Trophoblast cell (in vitro differentiated cells and primary cell): ENCODE measurements at regions not wholly inside any gene's neighbourhood (a gene's known extent, or its start where the extent isn't known, plus 50 kb on each side); places are given as distances from the start of the nearest gene placed in this dataset.
"Not testable (repeated sequence)": the region's sequence is repeated elsewhere in the genome, so short reads cannot be mapped to it uniquely, and the experiment has no call there.

ENCODE experiments used
- DNase-seq, 2 donors: peaks; one replicate each; pipeline ENCODE4 v3.0.0-alpha.2; 2016
- H2AFZ ChIP-seq: 2 replicates; pipeline ENCODE4 v1.6.1; 2013; ENCODE audit warnings: low read length, moderate library complexity, mild to moderate bottlenecking; ENCODE audit not compliant: insufficient read depth, poor library complexity
- H2AK5ac ChIP-seq: 2 replicates; pipeline ENCODE4 v1.6.1; 2013; ENCODE audit warnings: mild to moderate bottlenecking, low read length
- H2BK120ac ChIP-seq: 2 replicates; pipeline ENCODE4 v1.6.1; 2013; ENCODE audit warnings: low read length, mild to moderate bottlenecking, moderate library complexity; ENCODE audit not compliant: insufficient read depth, poor library complexity
- H2BK12ac ChIP-seq: 2 replicates; pipeline ENCODE4 v1.6.1; 2013; ENCODE audit warnings: mild to moderate bottlenecking, low read length, moderate library complexity
- H2BK5ac ChIP-seq: 2 replicates; pipeline ENCODE4 v1.6.1; 2013; ENCODE audit warnings: low read length, low read depth, moderate library complexity, mild to moderate bottlenecking; ENCODE audit not compliant: poor library complexity
- H3K14ac ChIP-seq: 2 replicates; pipeline ENCODE4 v1.6.1; 2013; ENCODE audit warnings: mild to moderate bottlenecking, low read length
- H3K18ac ChIP-seq: 2 replicates; pipeline ENCODE4 v1.6.1; 2013; ENCODE audit warnings: mild to moderate bottlenecking, low read length
- H3K23ac ChIP-seq: 2 replicates; pipeline ENCODE4 v1.6.1; 2013; ENCODE audit warnings: low read length
- H3K27ac ChIP-seq: 2 replicates; pipeline ENCODE4 v1.5.1; 2013; ENCODE audit warnings: low read depth, mild to moderate bottlenecking, inconsistent platforms, low read length, moderate library complexity
- H3K27me3 ChIP-seq: 2 replicates; pipeline ENCODE4 v1.6.1; 2013; ENCODE audit warnings: inconsistent platforms, mild to moderate bottlenecking, low read length, moderate library complexity; ENCODE audit not compliant: insufficient read depth
- H3K36me3 ChIP-seq, 2 experiments: 1 replicate in 1 of 2; 2 replicates in 1 of 2; pipeline ENCODE4 v1.6.1; 2013; ENCODE audit warnings: low read length in 2 of 2, mild to moderate bottlenecking in 2 of 2, moderate library complexity in 1 of 2; ENCODE audit not compliant: insufficient read depth in 2 of 2, control insufficient read depth in 1 of 2
- H3K4ac ChIP-seq: 2 replicates; pipeline ENCODE4 v1.6.1; 2013; ENCODE audit warnings: low read depth, mild to moderate bottlenecking, low read length, moderate library complexity
- H3K4me1 ChIP-seq, 2 experiments: 1 replicate in 1 of 2; 2 replicates in 1 of 2; pipeline ENCODE4 v1.6.1; 2013; ENCODE audit warnings: low read length in 2 of 2, mild to moderate bottlenecking in 2 of 2, moderate library complexity in 1 of 2; ENCODE audit not compliant: insufficient read depth in 2 of 2, control insufficient read depth in 1 of 2
- H3K4me2 ChIP-seq: 2 replicates; pipeline ENCODE4 v1.6.1; 2013; ENCODE audit warnings: inconsistent platforms, mild to moderate bottlenecking, low read length, moderate library complexity
- H3K4me3 ChIP-seq: 2 replicates; pipeline ENCODE4 v1.5.1; 2013; ENCODE audit warnings: mild to moderate bottlenecking, low read depth, low read length, inconsistent platforms
- H3K79me1 ChIP-seq: one replicate; pipeline ENCODE4 v1.6.1; 2013; ENCODE audit warnings: low read length
- H3K79me2 ChIP-seq: 2 replicates; pipeline ENCODE4 v1.6.1; 2013; ENCODE audit warnings: low read length, mild to moderate bottlenecking; ENCODE audit not compliant: control insufficient read depth, insufficient read depth, poor library complexity
- H3K9ac ChIP-seq: 2 replicates; pipeline ENCODE4 v1.6.1; 2013; ENCODE audit warnings: mild to moderate bottlenecking, low read length
- H3K9me3 ChIP-seq: 2 replicates; pipeline ENCODE4 v1.6.1; 2013; ENCODE audit warnings: low read depth, mild to moderate bottlenecking, control low read depth, inconsistent platforms, low read length; ENCODE audit not compliant: insufficient read depth
- H4K12ac ChIP-seq: 2 replicates; pipeline ENCODE4 v1.6.1; 2013; ENCODE audit warnings: low read depth, mild to moderate bottlenecking, low read length, moderate library complexity
- H4K8ac ChIP-seq: 2 replicates; pipeline ENCODE4 v1.6.1; 2013; ENCODE audit warnings: low read depth, mild to moderate bottlenecking, low read length, moderate library complexity
- H4K91ac ChIP-seq: one replicate; pipeline ENCODE4 v1.6.1; 2013; ENCODE audit warnings: low read depth, mild to moderate bottlenecking, low read length, moderate library complexity
- WGBS: extraction: QIAGEN DNeasy Blood & Tissue Kit; methylation state at CpG from one replicate; pipeline ENCODE4 v1.1.7; 2013; ENCODE audit warnings: missing lambda C conversion rate; ENCODE audit not compliant: insufficient read length, insufficient coverage; ENCODE audit errors: extremely low coverage; 5-methylcytosine and 5-hydroxymethylcytosine counted together

DNA sequence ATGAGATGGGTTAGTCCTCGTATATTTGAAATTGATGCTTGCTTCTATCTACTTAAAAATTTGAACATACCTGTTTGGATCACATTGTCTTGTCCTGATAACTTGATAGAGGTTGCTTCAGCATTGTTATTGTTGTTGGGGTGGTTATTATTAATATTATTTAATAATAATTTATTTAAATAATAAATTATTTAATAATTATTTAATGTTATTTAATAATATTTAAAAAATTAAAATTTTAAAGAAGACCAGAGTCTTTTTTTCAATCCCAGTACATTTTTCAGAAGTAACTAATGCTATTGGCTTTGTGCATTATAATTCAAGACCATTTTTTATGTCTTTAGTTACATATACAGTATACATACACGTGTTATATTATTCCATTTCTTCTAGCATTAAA is 116.6 kb upstream of the DUSP22 start:
- Histone ChIP-seq H3K79me1 (no peaks in the 10 kb centered on the region), H3K4me1 (no peaks in the 10 kb centered on the region), H3K23ac (no peak overlapping the region), H2BK12ac (no peak overlapping the region), H3K36me3 (no peaks in the 10 kb centered on the region), H3K4ac (no peak overlapping the region), H3K14ac (no peak overlapping the region), H3K4me3 (no peak overlapping the region), H4K12ac (no peak overlapping the region), H3K79me2 (no peaks in the 10 kb centered on the region), H3K27me3 (no peaks in the 10 kb centered on the region), H2BK120ac (no peak overlapping the region), H2BK5ac (no peak overlapping the region), H3K18ac (no peak overlapping the region), H2AFZ (no peak overlapping the region), H3K9ac (no peak overlapping the region), H2AK5ac (no peak overlapping the region), H3K9me3 (peaks cover 19% of the 10 kb centered on the region), H4K8ac (no peak overlapping the region), H4K91ac (no peak overlapping the region), H3K27ac (no peak overlapping the region), H3K4me2 (no peak overlapping the region)
- DNase-seq: no peak
- no CpG with 5 or more reads among the region's 2 CpGs for WGBS

DNA sequence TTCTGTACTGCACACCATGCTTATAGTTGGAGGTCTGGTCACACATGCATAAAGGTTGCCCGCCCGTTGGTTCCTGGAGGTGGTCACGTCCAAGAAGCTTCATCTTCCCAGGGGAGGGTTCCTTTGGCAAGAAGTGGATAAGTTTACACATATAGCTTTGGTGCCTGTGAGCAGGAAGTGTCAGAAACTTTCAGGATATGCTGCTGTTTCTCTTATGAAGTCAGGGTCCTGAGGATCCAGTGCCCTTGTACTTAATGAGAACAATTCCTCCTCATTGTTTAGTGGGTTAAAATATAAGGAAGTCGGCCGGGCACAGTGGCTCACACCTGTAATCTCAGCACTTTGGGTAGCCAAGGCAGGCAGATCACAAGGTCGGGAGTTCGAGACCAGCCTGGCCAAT is 115.5 kb upstream of the DUSP22 start:
- no peak overlapping the region for H3K18ac ChIP-seq
- no peak for DNase-seq
- H3K36me3 ChIP-seq: no peaks in the 10 kb centered on the region
- no peaks in the 10 kb centered on the region for H3K79me2 ChIP-seq
- no peak overlapping the region for H4K12ac ChIP-seq
- no peak overlapping the region for H2BK12ac ChIP-seq
- no peak overlapping the region for H4K91ac ChIP-seq
- no peak overlapping the region for H4K8ac ChIP-seq
- no peaks in the 10 kb centered on the region for H3K27me3 ChIP-seq
- H2AFZ ChIP-seq: no peak overlapping the region
- WGBS: no CpG with 5 or more reads among the region's 7 CpGs
- H2AK5ac ChIP-seq: no peak overlapping the region
- H3K4me2 ChIP-seq: no peak overlapping the region
- H3K9ac ChIP-seq: no peak overlapping the region
- H3K23ac ChIP-seq: no peak overlapping the region
- no peak overlapping the region for H2BK5ac ChIP-seq
- H3K14ac ChIP-seq: no peak overlapping the region
- no peak overlapping the region for H2BK120ac ChIP-seq
- H3K4ac ChIP-seq: no peak overlapping the region
- no peaks in the 10 kb centered on the region for H3K4me1 ChIP-seq
- peaks cover 21% of the 10 kb centered on the region for H3K9me3 ChIP-seq
- no peaks in the 10 kb centered on the region for H3K79me1 ChIP-seq
- H3K27ac ChIP-seq: no peak overlapping the region
- no peak overlapping the region for H3K4me3 ChIP-seq

DNA sequence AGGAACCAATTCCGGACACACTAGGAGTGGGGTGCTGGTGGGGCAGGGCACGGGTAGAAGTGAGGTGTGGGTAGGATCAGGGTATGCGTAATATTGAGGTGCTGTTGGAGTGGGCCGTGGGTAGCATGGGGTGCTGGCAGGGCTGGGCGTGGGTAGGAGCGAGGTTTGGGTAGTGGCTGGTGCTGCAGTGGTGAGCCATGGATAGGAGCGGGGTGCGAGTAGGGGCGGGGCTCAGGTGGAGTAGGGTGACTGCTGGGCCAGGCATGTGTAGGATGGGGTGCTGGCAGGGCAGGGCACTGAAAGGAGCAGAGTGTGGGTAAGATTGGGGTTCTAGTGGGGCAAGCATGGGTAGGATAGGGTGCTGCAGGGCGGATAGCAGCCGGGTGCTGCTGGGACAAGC is 114.2 kb upstream of the DUSP22 start:
- Histone ChIP-seq H2BK12ac (no peak overlapping the region), H4K12ac (no peak overlapping the region), H3K27ac (no peak overlapping the region), H3K9me3 (peaks cover 21% of the 10 kb centered on the region), H4K91ac (no peak overlapping the region), H3K36me3 (no peaks in the 10 kb centered on the region), H3K79me2 (no peaks in the 10 kb centered on the region), H2BK120ac (no peak overlapping the region), H3K4me1 (no peaks in the 10 kb centered on the region), H3K4me3 (peak overlapping the region; percentile 23), H4K8ac (no peak overlapping the region), H3K18ac (no peak overlapping the region), H3K9ac (no peak overlapping the region), H3K4me2 (no peak overlapping the region), H2AFZ (no peak overlapping the region), H3K23ac (no peak overlapping the region), H3K79me1 (no peaks in the 10 kb centered on the region), H3K27me3 (no peaks in the 10 kb centered on the region), H3K14ac (no peak overlapping the region), H2AK5ac (no peak overlapping the region), H2BK5ac (no peak overlapping the region), H3K4ac (no peak overlapping the region)
- no peak for DNase-seq
- no CpG with 5 or more reads among the region's 11 CpGs for WGBS

DNA sequence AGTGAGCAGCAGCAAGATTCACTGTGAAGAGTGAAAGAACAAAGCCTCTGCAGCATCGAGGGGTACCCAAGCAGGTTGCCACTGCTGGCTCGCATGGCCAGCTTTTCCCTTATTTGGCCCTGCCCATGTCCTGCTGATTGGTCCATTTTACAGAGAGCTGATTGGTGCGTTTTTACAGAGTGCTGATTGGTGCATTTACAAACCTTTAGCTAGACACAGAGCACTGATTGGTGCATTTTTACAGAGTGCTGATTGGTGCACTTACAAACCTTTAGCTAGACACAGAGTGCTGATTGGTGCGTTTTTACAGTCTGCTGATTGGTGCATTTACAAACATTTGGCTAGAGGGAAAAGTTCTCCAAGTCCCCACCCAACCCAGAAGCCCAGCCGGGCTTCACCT is 113.4 kb upstream of the DUSP22 start:
- not testable (repeated sequence) for H3K79me1 ChIP-seq, H3K14ac ChIP-seq, H3K4me2 ChIP-seq, H3K36me3 ChIP-seq, H2AFZ ChIP-seq, H3K4ac ChIP-seq, H2BK5ac ChIP-seq, H2BK120ac ChIP-seq, H4K91ac ChIP-seq, H3K27me3 ChIP-seq, H4K8ac ChIP-seq, H3K4me1 ChIP-seq, H3K9ac ChIP-seq, H4K12ac ChIP-seq, H3K27ac ChIP-seq, H2BK12ac ChIP-seq, H3K4me3 ChIP-seq, H2AK5ac ChIP-seq, H3K23ac ChIP-seq, DNase-seq, H3K18ac ChIP-seq, H3K79me2 ChIP-seq
- peaks cover 21% of the 10 kb centered on the region for H3K9me3 ChIP-seq
- no CpG with 5 or more reads among the region's 5 CpGs for WGBS
